GM18502 (cell line): ENCODE measurements at regions not wholly inside any gene's neighbourhood (a gene's known extent, or its start where the extent isn't known, plus 50 kb on each side); places are given as distances from the start of the nearest gene placed in this dataset.

Experiments used
- ATAC-seq: cut with Tn5 transposase; IDR thresholded peaks from one replicate; pipeline ENCODE4 v1.9.1; 2021; ENCODE audit warnings: mild to moderate bottlenecking; ENCODE audit not compliant: unreplicated experiment, poor library complexity

GRCh38 chr5:93078082-93079038 lies 502.7 kb downstream of the NR2F1-AS1 start:
- ATAC-seq: peak; percentile 50

GRCh38 chr5:93076566-93076965 lies 504.5 kb downstream of the NR2F1-AS1 start:
- ATAC-seq: no peak

GRCh38 chr5:93076096-93076495 lies 504.9 kb downstream of the NR2F1-AS1 start:
- no peak for ATAC-seq

- no peak for ATAC-seq
These were observed 507.5 kb downstream of the NR2F1-AS1 start for GRCh38 chr5:93073547-93073946.

GRCh38 chr5:93072831-93073459 lies 508.1 kb downstream of the NR2F1-AS1 start:
- no peak for ATAC-seq

- no peak for ATAC-seq
These were observed 509.3 kb downstream of the NR2F1-AS1 start for GRCh38 chr5:93071710-93072109.

- ATAC-seq: no peak
These were observed 510.1 kb downstream of the NR2F1-AS1 start for GRCh38 chr5:93070938-93071337.

- ATAC-seq: no peak
These were observed 511.7 kb downstream of the NR2F1-AS1 start for GRCh38 chr5:93069276-93069675.

GRCh38 chr5:93062548-93062947 lies 518.5 kb downstream of the NR2F1-AS1 start:
- ATAC-seq: no peak

GRCh38 chr5:93058309-93058708 lies 522.7 kb downstream of the NR2F1-AS1 start:
- no peak for ATAC-seq

- no peak for ATAC-seq
These were observed 523.7 kb downstream of the NR2F1-AS1 start for GRCh38 chr5:93057311-93057710.

- no peak for ATAC-seq
These were observed 525.0 kb downstream of the NR2F1-AS1 start for GRCh38 chr5:93055971-93056370.

GRCh38 chr5:93055561-93055960 lies 525.5 kb downstream of the NR2F1-AS1 start:
- no peak for ATAC-seq

GRCh38 chr5:93054424-93055163 lies 526.4 kb downstream of the NR2F1-AS1 start:
- no peak for ATAC-seq

- ATAC-seq: no peak
These were observed 527.2 kb downstream of the NR2F1-AS1 start for GRCh38 chr5:93053825-93054224.

- no peak for ATAC-seq
These were observed 532.2 kb downstream of the NR2F1-AS1 start for GRCh38 chr5:93048858-93049257.

GRCh38 chr5:93044859-93045666 lies 536.0 kb downstream of the NR2F1-AS1 start:
- ATAC-seq: no peak

GRCh38 chr5:93039888-93040287 lies 541.1 kb downstream of the NR2F1-AS1 start:
- no peak for ATAC-seq

- ATAC-seq: no peak
These were observed 546.1 kb downstream of the NR2F1-AS1 start for GRCh38 chr5:93034621-93035590.
